Inflammatory macrophage (primary cell): ENCODE measurements at regions not wholly inside any gene's neighbourhood (a gene's known extent, or its start where the extent isn't known, plus 50 kb on each side); places are given as distances from the start of the nearest gene placed in this dataset.
A peak's percentile ranks its signal among the peaks of the same experiment; 100 is the strongest.

Source experiments
- DNase-seq, 2 donors: peaks; one replicate each; pipeline ENCODE4 v3.0.0-alpha.2; 2020 to 2022

DNA sequence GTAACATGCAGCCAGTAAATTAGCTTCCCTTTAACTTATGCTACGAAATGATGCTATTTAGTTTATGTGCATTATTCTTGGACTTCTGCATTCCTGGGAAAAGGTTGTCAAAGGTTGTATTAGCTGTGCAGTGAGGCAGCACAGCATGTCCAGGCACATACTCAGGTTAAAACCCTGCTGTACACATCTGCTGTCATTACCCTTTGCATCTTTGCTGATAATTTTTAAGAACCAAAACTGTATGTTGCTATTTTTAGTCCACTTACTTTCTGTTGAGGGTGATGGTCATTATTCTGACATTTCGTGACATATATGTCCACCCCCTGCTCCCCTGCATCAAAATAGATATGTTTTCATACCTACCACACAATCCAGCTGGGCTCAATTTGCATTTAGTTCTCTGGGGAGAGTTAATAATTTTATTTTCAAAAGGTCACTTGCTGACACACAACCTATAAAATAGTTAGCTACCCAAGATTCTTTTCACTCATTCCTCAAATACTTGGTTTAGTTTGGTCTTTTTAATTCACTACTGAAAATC, 142.5 kb upstream of the SPACA1 start:
- DNase-seq = no peak

DNA sequence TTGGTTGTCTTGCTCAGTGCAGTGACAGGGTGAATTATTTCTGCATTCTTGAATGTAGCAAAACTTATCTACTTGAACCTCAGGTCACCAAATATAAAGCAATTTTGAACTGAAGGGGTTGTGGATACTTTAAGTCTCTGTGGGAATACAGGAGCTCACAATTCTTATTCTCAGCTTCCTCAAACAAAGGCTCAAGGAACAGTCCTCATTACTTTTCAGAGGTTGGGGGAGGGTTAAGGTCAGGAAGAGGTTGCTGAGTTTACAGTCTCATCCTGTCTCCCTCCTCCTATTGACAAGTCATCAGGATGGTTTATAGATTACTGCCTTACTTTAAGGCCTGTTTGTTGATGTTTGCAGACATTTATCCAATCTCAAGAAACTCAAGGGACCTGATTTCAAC, 143.6 kb upstream of the SPACA1 start:
- no peak for DNase-seq

DNA sequence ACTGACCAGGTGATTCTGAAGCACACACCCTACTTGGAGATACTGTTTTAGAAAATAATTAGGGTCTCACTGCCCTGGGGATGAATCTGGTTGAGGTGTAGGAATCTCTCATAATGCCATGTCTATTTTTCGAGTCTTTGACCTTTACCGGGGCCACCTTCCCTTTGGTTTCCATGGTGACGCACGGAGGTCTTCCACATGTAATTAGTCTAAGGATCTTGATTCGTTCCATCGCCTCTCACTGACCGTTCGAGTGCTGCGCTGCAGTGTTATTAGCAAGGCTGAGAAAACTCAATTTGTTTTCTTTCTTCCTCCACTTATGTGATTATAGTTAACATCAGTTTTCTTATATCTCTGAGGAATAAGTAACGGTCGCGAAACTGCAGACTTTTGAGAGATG, 144.3 kb upstream of the SPACA1 start:
- no peak for DNase-seq

DNA sequence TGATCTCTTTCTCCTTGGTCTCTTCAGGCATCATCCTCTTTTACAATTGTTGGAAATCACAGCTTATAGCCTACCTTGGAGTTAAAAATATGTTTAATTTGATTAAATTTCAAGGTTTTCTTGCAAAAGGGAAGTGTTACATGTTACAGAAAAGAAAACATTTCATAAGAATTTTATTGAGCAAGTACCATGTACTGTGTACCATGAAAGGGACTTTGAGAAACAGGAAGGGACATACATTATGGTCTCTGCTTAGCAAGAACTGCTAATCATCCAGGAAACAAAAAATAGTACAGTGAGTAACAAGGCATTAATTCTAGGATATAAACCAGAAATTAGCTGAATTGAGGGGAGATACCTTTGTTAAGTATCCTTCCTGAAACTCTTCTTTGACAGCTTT, 145.3 kb upstream of the SPACA1 start:
- peak; percentile 14 to 86 for DNase-seq

DNA sequence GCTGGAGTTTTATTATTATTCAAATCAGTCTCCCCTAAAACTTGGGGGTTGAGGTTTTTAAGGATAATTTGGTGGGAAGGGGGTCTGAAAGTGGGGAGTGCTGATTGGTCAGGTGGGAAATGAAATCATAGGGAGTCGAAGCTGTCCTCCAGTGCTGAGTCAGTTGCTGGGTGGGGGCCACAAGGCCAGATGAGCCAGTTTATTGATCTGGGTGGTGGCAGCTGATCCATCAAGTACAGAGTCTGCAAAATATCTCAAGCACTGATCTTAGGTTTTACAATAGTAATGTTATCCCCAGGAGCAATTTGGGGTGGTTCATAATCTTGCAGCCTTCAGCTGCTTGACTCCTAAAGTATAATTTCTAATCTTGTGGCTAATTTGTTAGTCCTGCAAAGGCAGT, 146.0 kb upstream of the SPACA1 start:
- no peak for DNase-seq

DNA sequence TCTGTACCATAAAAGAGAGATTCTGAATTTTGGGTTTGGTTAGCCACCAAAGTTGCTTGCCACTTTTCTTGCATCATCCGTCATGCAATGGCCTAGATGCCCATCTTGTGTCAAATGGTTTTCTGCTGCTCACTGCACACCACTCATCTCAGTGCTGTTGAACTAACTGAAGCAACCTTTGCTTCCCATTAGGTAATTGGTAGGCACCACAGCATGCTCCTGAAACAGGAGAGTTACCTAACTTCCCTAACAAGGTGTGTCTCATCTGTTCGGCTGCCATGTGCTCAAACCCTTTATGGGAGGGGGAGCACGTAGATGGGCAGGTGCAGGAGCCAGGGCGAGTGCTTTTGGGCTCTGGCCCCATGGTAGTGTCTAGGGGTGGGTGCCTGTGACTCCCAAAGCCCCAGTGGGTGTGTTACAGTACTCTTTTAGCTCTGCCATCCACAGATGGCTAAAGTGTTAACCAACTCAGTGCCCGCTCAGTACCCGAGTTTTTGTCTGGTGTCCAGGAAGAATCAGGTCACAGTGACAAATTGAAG, 147.4 kb upstream of the SPACA1 start:
- DNase-seq = no peak

DNA sequence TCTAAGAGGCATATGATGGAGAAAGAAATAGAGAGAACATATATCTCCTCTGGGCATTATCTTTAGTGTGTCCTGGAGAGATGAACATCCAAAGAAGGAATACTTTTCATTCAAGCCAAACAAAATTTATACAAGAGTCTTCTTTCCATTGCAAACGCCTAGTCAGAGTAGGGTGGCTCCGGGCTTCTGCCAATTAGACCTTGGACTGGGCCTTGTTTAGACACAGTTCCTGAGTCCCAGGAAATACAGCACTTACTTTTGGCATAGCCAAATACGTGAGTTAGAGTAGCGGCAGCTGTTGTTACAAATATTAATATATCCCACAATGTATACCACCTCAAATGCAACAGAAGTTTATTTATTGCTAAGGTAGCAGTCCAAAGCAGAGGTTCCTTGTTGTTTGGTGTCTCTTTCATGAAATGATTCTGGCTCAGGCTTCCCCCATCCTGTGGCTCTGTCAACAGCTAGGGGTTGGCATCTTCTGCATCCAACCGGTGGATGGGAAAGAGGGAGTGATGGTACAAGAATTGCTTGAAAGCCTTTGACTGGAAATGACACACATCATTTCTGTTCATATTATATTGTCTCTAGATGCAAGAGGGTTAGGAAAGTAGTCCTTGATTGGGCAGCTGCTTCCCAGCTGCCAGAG, 148.0 kb upstream of the SPACA1 start:
- DNase-seq = no peak

DNA sequence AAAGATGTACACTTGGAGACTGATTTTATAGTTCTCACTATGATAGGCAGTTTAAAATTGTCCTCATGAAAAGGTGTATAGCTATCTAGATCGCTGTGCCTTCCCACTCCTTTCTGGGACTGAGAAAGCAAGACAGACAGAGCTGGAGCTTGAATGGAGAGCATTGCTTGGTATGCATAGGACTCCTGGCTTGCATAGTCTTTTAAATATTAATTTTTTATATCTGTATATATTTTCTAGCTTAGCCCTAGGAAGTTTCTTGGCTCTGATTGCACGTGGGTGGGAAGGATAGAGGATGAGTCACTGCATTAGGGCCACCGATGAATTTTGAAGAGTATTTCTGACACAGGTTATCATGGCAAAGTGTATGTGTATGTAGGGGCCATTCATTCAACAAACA, 150.0 kb upstream of the SPACA1 start:
- DNase-seq = no peak

DNA sequence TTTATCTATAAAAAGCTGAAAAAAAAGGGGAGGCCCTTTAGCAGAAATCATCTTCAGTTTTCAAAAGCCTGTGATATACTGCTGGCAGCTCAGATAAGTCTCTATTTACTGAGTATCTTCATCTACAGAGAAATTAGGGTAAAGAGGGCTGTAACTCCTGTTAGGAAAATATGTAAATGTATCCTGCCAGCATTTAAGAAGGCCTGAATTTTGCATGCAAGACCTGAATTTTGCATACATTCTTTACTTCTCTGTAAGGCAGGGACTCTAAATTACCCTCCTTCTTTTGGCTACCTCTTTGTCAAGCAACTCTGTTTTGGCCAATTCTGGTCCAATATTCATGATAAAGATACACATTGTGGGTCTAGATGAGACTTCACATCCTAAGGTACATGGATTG, 150.6 kb upstream of the SPACA1 start:
- DNase-seq = no peak

DNA sequence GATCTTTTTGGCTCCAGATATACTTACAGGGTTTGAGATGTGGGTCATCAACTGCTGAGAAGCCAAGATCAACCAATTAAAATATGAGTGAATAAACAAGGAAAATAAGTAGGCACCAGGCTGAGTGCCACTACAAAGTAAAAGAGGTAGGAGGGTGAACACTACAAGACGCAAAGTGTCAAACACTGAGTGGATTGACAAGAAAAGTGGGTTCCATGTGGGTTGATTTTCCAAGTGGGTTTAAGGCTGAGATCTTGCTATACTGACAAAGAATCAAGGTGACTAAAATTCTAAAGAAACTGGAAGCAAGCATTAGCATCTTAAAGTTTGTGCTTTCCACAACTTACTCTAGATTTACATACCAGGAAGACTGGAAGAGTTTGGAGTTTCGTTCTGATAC, 160.4 kb upstream of the SPACA1 start:
- DNase-seq = no peak

DNA sequence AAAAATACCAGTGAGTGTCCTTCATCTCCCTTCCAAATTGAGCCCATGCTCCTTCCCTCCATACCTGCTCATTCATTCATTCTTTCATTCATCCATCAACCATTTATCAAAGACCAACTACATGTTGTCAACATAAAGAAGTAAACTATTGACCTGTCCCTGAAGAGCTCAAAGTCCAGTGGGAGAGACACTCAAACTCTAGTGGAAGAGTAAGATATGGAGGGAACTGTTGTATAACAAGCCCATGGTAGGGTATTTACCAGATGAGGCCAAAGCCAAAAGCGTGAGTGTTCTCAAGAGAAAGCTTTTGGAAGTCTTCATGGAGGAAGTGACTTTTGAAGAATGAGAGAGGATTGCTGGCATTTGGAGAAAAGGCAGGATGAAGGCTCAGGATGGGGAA, 163.4 kb upstream of the SPACA1 start:
- no peak for DNase-seq

DNA sequence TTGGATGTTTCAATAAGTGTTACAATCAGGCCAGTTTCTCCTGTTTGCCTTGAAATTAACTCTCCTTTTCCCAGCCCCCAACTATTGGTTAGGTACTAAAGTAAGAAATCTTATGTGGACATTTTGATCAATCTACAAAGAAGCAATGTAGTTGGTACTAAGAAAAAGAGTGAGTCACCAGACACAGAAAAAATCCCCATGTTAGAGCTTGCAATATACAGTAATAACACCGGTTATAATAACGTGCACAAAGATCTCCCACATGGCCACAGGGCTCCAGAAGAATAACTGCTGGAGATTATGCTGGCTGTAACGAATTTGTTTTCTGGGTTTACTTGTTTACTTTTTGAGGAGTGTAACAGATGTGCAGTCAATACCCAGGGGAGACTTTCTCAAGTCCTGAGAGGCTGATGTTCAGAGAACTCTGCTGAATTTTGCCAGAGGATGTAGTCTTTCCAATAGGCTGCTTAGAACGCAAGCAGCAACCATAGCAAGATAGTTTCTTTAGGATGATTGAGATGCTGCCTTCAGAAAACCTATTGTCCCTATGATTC, 166.2 kb upstream of the SPACA1 start:
- no peak for DNase-seq

DNA sequence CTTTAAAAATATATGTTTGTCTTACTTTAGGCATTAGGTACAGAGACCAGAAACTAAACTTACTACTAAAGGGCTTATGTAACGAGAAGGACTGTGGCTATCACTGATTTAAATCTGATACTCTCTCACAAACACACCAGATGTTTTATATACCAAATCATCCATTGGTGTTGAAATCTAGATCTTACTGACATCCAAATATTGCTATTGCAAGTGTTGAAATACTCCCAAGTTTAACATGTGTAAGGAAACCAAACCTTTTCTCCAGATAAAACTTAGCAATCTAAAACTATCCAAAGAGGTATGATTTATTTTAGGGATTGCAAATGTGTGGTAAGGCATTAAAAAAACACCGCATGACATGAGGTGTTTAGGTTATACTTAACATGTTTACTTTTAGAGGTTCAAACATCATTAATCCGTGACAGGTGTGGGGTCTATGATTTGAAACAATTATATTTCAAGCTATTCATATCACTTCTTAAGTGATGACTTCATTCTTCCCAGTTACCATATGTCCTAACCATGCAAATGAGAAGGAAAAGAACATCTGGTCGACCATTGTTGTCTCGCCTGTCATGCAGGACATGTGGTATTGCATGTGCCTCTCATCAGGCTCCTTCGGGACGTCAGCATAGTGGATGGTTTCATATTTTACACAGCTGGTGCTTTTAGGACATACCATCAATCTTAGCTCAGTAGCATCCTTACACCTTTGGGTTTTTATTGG, 168.3 kb upstream of the SPACA1 start:
- no peak for DNase-seq

DNA sequence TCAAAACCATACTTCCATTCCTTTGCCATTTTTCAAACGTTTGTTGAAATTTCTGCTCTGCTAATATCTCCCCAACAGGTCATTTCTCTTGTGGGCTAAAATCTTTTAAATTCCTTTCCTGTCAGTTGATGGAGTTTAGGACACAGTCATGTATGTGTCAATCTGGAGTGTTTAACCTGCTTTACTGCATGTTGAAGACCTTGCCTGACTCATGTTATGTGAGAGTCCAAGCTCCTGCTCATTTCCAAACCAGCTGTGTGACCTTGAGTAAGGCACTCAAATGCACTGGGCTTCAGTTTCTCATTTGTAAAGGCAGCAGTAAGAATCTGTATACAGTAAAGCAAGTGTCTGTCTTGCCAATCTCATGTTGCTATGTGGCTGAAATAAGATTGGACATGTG, 171.9 kb upstream of the SPACA1 start:
- no peak for DNase-seq

DNA sequence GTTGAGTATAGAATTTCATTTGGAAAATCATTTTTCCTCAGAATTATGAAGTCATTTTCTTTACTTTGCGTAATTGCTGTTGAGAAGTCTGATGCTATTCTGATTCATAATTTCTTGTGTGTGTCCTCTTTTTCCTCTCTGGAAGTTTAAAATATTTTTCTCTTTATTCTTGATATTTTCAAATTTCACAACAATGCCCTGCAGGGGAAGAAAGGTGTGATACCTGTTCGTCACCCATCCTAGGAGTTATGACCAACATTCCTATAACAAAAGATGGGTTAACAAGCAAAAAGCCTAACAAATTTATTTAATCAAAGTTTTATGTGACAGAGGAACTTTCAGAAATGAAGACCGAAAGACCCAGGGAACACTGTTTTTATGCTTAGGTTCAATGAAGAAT, 171.5 kb upstream of the AKIRIN2 start:
- DNase-seq = no peak

DNA sequence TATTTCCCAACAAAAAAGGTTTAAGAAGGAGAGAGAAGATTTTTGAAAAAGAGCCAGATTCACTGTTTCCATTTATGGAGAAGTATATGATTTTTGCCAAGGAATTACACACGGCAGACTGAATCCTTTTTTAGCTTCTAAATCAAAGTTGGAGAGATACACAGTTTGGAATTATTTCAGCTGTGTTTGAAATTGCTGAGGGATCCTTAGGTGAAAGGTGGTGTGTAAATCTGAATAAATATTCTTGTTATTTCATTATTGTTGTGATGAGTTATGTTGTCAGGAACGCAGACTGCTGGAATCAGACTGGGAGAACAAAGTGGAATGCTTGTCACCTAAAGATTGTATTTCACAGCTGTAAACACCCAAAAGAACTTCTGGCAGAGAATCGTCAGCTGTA, 168.5 kb upstream of the AKIRIN2 start:
- DNase-seq = no peak

DNA sequence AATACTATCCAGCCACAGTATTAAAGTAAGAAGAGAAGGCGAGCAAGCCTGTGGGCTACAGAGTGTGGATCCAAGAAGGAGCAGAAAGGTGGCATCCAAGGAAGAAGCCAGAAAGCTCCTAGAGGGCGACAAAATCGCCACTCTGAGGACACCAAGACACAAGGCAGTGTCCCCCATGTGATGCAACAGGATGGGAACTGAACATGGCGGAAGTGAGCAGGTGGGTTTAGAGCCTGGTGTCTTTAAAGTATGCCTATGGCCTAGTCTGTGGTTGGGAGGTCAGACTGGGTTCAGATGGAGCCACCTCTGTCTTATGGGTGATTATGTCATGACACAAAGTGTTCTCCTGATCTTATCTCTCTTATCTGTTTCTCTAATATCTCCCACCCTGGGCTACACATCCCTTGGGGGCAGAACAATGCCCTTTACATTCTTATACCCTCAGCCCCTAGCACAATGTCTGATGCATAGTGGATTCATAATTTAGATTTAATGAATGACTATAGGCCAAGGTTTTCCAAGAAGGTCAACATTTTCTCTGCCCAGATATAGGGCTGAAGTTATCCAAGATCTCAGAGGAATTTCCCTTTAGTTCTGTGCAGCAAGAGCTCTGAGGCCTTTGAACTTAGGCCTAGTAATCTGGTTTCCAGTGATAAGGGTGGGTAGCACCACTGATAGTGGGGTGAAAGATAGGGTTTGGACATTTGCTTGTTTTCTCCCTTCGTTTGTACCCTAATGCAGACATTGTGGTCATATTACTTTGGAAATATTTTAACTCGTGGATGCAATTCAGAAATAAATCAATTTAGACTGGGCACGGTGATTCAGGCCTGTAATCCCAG, 167.3 kb upstream of the AKIRIN2 start:
- no peak for DNase-seq

DNA sequence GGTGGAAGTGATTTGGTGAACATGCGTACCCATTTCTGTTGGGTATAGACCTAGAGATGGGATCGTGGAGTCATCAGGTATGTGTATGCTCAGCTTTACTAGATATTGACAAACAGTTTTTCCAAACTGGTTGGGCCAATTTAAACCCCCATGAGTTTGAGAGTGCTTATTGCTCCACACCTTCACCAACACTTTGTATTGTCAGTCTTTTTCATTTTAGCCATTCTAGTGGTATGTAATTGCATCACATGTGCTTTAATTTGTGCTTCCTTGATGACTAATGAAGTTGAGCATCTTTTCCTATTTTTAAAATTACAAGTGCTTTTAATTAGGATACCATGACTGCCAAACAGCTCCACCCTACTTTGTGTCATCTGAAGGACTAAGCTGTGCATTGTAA, 158.9 kb upstream of the AKIRIN2 start:
- DNase-seq = no peak

DNA sequence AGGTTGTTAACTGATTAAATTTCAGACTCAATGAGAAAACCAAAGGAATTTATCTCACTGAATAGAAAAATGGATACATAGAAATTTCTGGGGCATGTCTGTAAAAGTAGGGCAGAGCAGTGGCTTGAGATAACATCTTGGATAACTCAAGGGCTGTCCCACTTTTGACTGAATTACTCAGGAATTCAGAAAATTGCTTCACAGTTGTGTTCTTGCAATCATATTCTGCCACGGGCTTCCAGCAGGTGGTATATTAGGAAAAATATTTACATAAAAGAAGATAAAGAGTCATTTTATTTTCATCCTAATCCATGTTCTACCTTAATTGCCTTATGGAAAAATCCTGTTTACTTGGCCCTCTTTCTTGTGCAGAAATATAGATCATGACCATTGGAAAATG, 156.4 kb upstream of the AKIRIN2 start:
- DNase-seq = no peak

DNA sequence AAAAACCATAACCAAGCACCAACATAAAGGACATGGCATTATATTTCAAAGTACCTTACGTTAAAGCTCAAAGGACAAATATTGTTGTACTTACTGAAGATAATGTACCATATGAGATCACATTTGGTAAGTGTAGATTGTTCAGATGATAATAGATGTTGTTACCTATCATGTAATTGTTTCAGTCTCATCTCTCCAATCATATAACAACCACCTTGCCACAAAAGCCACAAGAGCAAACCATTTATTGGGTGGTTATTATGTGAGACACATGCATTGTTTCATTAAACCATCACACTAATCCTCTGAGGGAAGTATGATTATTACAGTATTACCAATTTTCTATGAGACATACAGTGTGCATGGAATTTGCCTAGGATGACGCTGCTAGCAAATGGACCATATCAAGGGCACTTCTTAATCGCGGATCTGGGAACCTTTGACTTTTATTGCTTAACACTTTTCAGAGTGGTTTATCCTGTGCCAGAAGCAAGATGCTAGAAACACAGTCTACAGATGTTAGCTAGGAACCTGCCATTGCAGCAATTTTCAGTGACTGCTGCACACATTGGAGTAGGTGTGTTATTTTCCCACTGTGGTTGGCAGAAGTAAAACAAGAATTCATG, 149.8 kb upstream of the AKIRIN2 start:
- no peak for DNase-seq

DNA sequence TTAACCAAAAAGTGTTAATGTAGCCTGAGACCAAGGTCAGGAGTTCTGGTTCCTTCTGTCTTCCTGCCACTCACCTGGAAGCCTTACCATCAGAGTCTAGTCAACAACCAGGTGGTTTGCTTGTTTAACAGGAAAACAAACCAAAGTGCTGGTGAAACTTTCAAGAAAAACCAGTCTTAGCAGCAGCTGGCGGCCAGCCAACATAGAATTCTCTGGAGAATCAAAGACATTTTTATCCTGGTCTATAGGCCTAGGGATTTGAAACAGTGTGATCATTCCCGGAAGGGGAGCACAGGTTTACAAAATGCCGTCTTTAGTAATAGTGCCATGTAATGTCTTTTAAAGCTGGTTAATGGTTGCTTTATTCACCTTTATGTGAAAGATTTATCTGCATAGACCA, 146.6 kb upstream of the AKIRIN2 start:
- DNase-seq = no peak

DNA sequence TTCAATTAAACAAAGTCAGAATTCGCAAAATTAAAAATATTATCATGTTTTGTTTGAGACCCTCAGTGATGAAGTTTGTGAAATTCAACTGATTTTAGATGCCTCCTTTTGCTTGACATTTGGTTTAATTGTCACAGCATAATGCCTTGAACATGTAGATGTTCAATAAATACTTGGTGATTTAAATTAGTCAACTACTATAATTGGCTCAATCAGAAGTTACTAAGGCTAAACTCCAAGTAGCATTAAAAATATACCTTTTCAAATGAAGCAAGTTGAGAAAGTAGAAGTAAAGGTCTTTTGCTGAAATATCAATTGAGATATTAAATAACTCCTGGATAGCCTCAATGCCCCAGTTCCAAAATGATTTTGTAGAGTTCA, 145.8 kb upstream of the AKIRIN2 start:
- no peak for DNase-seq
